ENCODE measurements at regions not wholly inside any gene's neighbourhood (a gene's known extent, or its start where the extent isn't known, plus 50 kb on each side); places are given as distances from the start of the nearest gene placed in this dataset.

- no peak for DNase-seq (ENCODE audit: low read depth in 2 of 2)
These were observed 110.7 kb upstream of the UQCRFS1 start for GRCh38 chr19:29323440-29324290.

GRCh38 chr19:29324291-29324680 is 111.3 kb upstream of the UQCRFS1 start:
- DNase-seq (ENCODE audit: low read depth in 2 of 2), result no peak

- no peak for DNase-seq (ENCODE audit: low read depth in 2 of 2)
These were observed 111.8 kb upstream of the UQCRFS1 start for GRCh38 chr19:29324717-29325116.

GRCh38 chr19:29325241-29325975 is 112.5 kb upstream of the UQCRFS1 start:
- no peak for DNase-seq (ENCODE audit: low read depth in 2 of 2)

- DNase-seq (ENCODE audit: low read depth in 2 of 2), result no peak
These were observed 113.4 kb upstream of the UQCRFS1 start for GRCh38 chr19:29326351-29326750.

- DNase-seq (ENCODE audit: low read depth in 2 of 2), result no peak
These were observed 114.2 kb upstream of the UQCRFS1 start for GRCh38 chr19:29326849-29327840.

- DNase-seq (ENCODE audit: low read depth in 2 of 2), result no peak
These were observed 115.6 kb upstream of the UQCRFS1 start for GRCh38 chr19:29328586-29328985.

- no peak for DNase-seq (ENCODE audit: low read depth in 2 of 2)
These were observed 116.6 kb upstream of the UQCRFS1 start for GRCh38 chr19:29329460-29330134.

- DNase-seq (ENCODE audit: low read depth in 2 of 2), result no peak
These were observed 123.5 kb upstream of the UQCRFS1 start for GRCh38 chr19:29336425-29336824.

- DNase-seq (ENCODE audit: low read depth in 2 of 2), result no peak
These were observed 124.1 kb upstream of the UQCRFS1 start for GRCh38 chr19:29337029-29337428.

GRCh38 chr19:29338480-29338879 is 125.5 kb upstream of the UQCRFS1 start:
- no peak for DNase-seq (ENCODE audit: low read depth in 2 of 2)

- DNase-seq (ENCODE audit: low read depth in 2 of 2), result no peak
These were observed 129.8 kb upstream of the UQCRFS1 start for GRCh38 chr19:29342721-29343120.

- DNase-seq (ENCODE audit: low read depth in 2 of 2), result no peak
These were observed 151.3 kb upstream of the UQCRFS1 start for GRCh38 chr19:29364224-29364726.

GRCh38 chr19:29364999-29365398 is 152.0 kb upstream of the UQCRFS1 start:
- DNase-seq (ENCODE audit: low read depth in 2 of 2), result no peak

GRCh38 chr19:29365836-29366417 is 153.0 kb upstream of the UQCRFS1 start:
- DNase-seq (ENCODE audit: low read depth in 2 of 2), result no peak

- DNase-seq (ENCODE audit: low read depth in 2 of 2), result no peak
These were observed 153.8 kb upstream of the UQCRFS1 start for GRCh38 chr19:29366757-29367156.

GRCh38 chr19:29367791-29368222 is 154.9 kb upstream of the UQCRFS1 start:
- DNase-seq (ENCODE audit: low read depth in 2 of 2), result no peak

GRCh38 chr19:29370276-29370675 is 155.5 kb upstream of the VSTM2B start:
- DNase-seq (ENCODE audit: low read depth in 2 of 2), result no peak

GRCh38 chr19:29371251-29372090 is 154.3 kb upstream of the VSTM2B start:
- no peak for DNase-seq (ENCODE audit: low read depth in 2 of 2)

GRCh38 chr19:29372091-29372415 is 153.7 kb upstream of the VSTM2B start:
- no peak for DNase-seq (ENCODE audit: low read depth in 2 of 2)
